Esophagus squamous epithelium (tissue), 4 donors: ENCODE measurements at regions not wholly inside any gene's neighbourhood (a gene's known extent, or its start where the extent isn't known, plus 50 kb on each side); places are given as distances from the start of the nearest gene placed in this dataset.

ENCODE experiments used
- POLR2A ChIP-seq, 4 donors: fragments of 450-650 bp; IDR thresholded peaks; one replicate each; pipeline ENCODE4 v1.6.1; 2017; ENCODE audit warnings: antibody characterized with exemption in 4 of 4, mild to moderate bottlenecking in 4 of 4, moderate library complexity in 3 of 4
- TF ChIP-seq, protein P1 (sequence below), 6 experiments: fragments of 450-650 bp in 4 of 6; fragments of 200-600 bp in 2 of 6; sonication (generic) in 2 of 6; IDR thresholded peaks; one replicate each; pipeline ENCODE4 v1.5.1; 2016 to 2019; ENCODE audit warnings: antibody characterized with exemption in 6 of 6, mild to moderate bottlenecking in 4 of 6, moderate library complexity in 4 of 6

GRCh38 chr2:236321415-236321814, 57.2 kb upstream of the ASB18 start:
- TF ChIP-seq, protein P1, sequence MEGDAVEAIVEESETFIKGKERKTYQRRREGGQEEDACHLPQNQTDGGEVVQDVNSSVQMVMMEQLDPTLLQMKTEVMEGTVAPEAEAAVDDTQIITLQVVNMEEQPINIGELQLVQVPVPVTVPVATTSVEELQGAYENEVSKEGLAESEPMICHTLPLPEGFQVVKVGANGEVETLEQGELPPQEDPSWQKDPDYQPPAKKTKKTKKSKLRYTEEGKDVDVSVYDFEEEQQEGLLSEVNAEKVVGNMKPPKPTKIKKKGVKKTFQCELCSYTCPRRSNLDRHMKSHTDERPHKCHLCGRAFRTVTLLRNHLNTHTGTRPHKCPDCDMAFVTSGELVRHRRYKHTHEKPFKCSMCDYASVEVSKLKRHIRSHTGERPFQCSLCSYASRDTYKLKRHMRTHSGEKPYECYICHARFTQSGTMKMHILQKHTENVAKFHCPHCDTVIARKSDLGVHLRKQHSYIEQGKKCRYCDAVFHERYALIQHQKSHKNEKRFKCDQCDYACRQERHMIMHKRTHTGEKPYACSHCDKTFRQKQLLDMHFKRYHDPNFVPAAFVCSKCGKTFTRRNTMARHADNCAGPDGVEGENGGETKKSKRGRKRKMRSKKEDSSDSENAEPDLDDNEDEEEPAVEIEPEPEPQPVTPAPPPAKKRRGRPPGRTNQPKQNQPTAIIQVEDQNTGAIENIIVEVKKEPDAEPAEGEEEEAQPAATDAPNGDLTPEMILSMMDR (IDR thresholded peaks at IDR 0.05): no peak
- no peak for TF ChIP-seq POLR2A (IDR thresholded peaks at IDR 0.05)
